ENCODE measurements at regions not wholly inside any gene's neighbourhood (a gene's known extent, or its start where the extent isn't known, plus 50 kb on each side); places are given as distances from the start of the nearest gene placed in this dataset.

- TF ChIP-seq POLR2AphosphoS5 (IDR thresholded peaks at IDR 0.05; ENCODE audit: insufficient read depth in 1 of 2, low read depth in 1 of 2) (no peak), POLR2A (IDR thresholded peaks at IDR 0.05) (no peak), CTCF (IDR thresholded peaks at IDR 0.05) (no peak)
- Histone ChIP-seq H3K27ac (no peak overlapping the region), H3K9me3 (no peaks in the 10 kb centered on the region), H3K27me3 (no peaks in the 10 kb centered on the region), H3K4me1 (peaks cover 13% of the 10 kb centered on the region), H3K4me3 (no peak overlapping the region), H3K36me3 (no peaks in the 10 kb centered on the region)
- intact Hi-C loops (cut with DNase I), result no loop called here
- DNase-seq (ENCODE audit: extremely low spot score in 2 of 2), result no peak
Measured at GRCh38 chr4:123114915-123115756, 192.7 kb upstream of the NUDT6 start.

GRCh38 chr4:123116412-123116811, 194.0 kb upstream of the NUDT6 start:
- Histone ChIP-seq H3K4me1 (peaks cover 13% of the 10 kb centered on the region), H3K9me3 (no peaks in the 10 kb centered on the region), H3K36me3 (no peaks in the 10 kb centered on the region), H3K4me3 (no peak overlapping the region), H3K27ac (no peak overlapping the region), H3K27me3 (no peaks in the 10 kb centered on the region)
- intact Hi-C loops (cut with DNase I), result no loop called here
- TF ChIP-seq POLR2A (IDR thresholded peaks at IDR 0.05), result no peak
- TF ChIP-seq POLR2AphosphoS5 (IDR thresholded peaks at IDR 0.05; ENCODE audit: insufficient read depth in 1 of 2, low read depth in 1 of 2), result no peak
- TF ChIP-seq CTCF (IDR thresholded peaks at IDR 0.05), result no peak
- DNase-seq (ENCODE audit: extremely low spot score in 2 of 2), result no peak

- intact Hi-C loops (cut with DNase I), result no loop called here
- no peak overlapping the region for H3K27ac ChIP-seq
- no peaks in the 10 kb centered on the region for H3K27me3 ChIP-seq
- H3K36me3 ChIP-seq, result no peaks in the 10 kb centered on the region
- DNase-seq (ENCODE audit: extremely low spot score in 2 of 2), result no peak
- peaks cover 13% of the 10 kb centered on the region for H3K4me1 ChIP-seq
- no peaks in the 10 kb centered on the region for H3K9me3 ChIP-seq
- H3K4me3 ChIP-seq, result no peak overlapping the region
- TF ChIP-seq POLR2AphosphoS5 (IDR thresholded peaks at IDR 0.05; ENCODE audit: insufficient read depth in 1 of 2, low read depth in 1 of 2), result no peak
Measured at GRCh38 chr4:123120473-123120872, 198.1 kb upstream of the NUDT6 start.

GRCh38 chr4:123121241-123121907, 199.0 kb upstream of the NUDT6 start:
- Histone ChIP-seq H3K27me3 (no peaks in the 10 kb centered on the region), H3K36me3 (no peaks in the 10 kb centered on the region), H3K9me3 (no peaks in the 10 kb centered on the region), H3K27ac (no peak overlapping the region), H3K4me1 (peaks cover 6% of the 10 kb centered on the region), H3K4me3 (no peak overlapping the region)
- no peak for DNase-seq (ENCODE audit: extremely low spot score in 2 of 2)
- TF ChIP-seq CTCF (IDR thresholded peaks at IDR 0.05), result no peak
- no peak for TF ChIP-seq POLR2A (IDR thresholded peaks at IDR 0.05)
- peak in 1 of 2 donors; percentile 14 for TF ChIP-seq POLR2AphosphoS5 (IDR thresholded peaks at IDR 0.05; ENCODE audit: insufficient read depth in 1 of 2, low read depth in 1 of 2)
- intact Hi-C loops (cut with DNase I), result no loop called here

- no peaks in the 10 kb centered on the region for H3K9me3 ChIP-seq
- H3K27ac ChIP-seq, result no peak overlapping the region
- no peak overlapping the region for H3K4me3 ChIP-seq
- H3K4me1 ChIP-seq, result no peaks in the 10 kb centered on the region
- H3K36me3 ChIP-seq, result no peaks in the 10 kb centered on the region
- intact Hi-C loops (cut with DNase I), result no loop called here
- TF ChIP-seq POLR2AphosphoS5 (IDR thresholded peaks at IDR 0.05; ENCODE audit: insufficient read depth in 1 of 2, low read depth in 1 of 2), result no peak
- no peak for TF ChIP-seq CTCF (IDR thresholded peaks at IDR 0.05)
- no peak for TF ChIP-seq POLR2A (IDR thresholded peaks at IDR 0.05)
- no peaks in the 10 kb centered on the region for H3K27me3 ChIP-seq
- DNase-seq (ENCODE audit: extremely low spot score in 2 of 2), result no peak
Measured at GRCh38 chr4:123125477-123125876, 203.1 kb upstream of the NUDT6 start.

Data from vagina (tissue), 2 donors.